Breast epithelium (tissue), 4 donors: ENCODE measurements at regions not wholly inside any gene's neighbourhood (a gene's known extent, or its start where the extent isn't known, plus 50 kb on each side); places are given as distances from the start of the nearest gene placed in this dataset.

ENCODE experiments used
- DNase-seq, 2 donors: peaks; one replicate each; pipeline ENCODE4 v3.0.0-alpha.2; 2019; ENCODE audit warnings: low spot score in 2 of 2
- H3K27ac ChIP-seq, 2 donors: fragments of 200-600 bp; sonication (generic) in 1 of 2; one replicate each; pipeline ENCODE4 v1.5.1; 2016 to 2019; ENCODE audit warnings: mild to moderate bottlenecking in 1 of 2
- H3K27me3 ChIP-seq, 2 donors: fragments of 200-600 bp; sonication (generic) in 1 of 2; one replicate each; pipeline versions ENCODE4 v1.5.1 to v1.6.0; 2017 to 2019; ENCODE audit warnings: control low read depth in 1 of 2, mild to moderate bottlenecking in 1 of 2
- H3K36me3 ChIP-seq: fragments of 200-600 bp; one replicate; pipeline ENCODE4 v1.5.1; 2019
- H3K4me1 ChIP-seq, 2 donors: fragments of 200-600 bp; sonication (generic); one replicate each; pipeline ENCODE4 v1.5.1; 2016 to 2019; ENCODE audit warnings: control low read depth in 1 of 2
- H3K4me3 ChIP-seq, 3 donors: fragments of 200-600 bp; sonication (generic); 1 replicate in 2 of 3; 2 replicates in 1 of 3; pipeline ENCODE4 v1.5.1; 2016 to 2019; ENCODE audit warnings: mild to moderate bottlenecking in 3 of 3, moderate library complexity in 2 of 3
- H3K9me3 ChIP-seq, 2 donors: fragments of 200-600 bp; sonication (generic) in 1 of 2; one replicate each; pipeline ENCODE4 v1.5.1; 2016 to 2019; ENCODE audit warnings: control low read depth in 1 of 2
- POLR2A ChIP-seq: fragments of 450-650 bp; IDR thresholded peaks from one replicate; pipeline ENCODE4 v1.6.1; 2016; ENCODE audit warnings: antibody characterized with exemption, mild to moderate bottlenecking, moderate library complexity
- POLR2AphosphoS5 ChIP-seq, 3 donors: sonication (generic); formaldehyde crosslinking; IDR thresholded peaks; one replicate each; pipeline ENCODE4 v1.6.1; 2017; ENCODE audit warnings: antibody characterized with exemption in 3 of 3
- intact Hi-C: fragments of 100-400 bp; cut with DNase I; formaldehyde crosslinking; loops from one replicate; pipeline ENCODE4 v1.15.1; 2023; ENCODE audit warnings: low total_unique reads
- TF ChIP-seq, protein P1 (sequence below), 3 donors: fragments of 450-650 bp; IDR thresholded peaks; one replicate each; pipeline ENCODE4 v1.5.1; 2016 to 2017; ENCODE audit warnings: antibody characterized with exemption in 3 of 3, mild to moderate bottlenecking in 3 of 3, moderate library complexity in 3 of 3

DNA sequence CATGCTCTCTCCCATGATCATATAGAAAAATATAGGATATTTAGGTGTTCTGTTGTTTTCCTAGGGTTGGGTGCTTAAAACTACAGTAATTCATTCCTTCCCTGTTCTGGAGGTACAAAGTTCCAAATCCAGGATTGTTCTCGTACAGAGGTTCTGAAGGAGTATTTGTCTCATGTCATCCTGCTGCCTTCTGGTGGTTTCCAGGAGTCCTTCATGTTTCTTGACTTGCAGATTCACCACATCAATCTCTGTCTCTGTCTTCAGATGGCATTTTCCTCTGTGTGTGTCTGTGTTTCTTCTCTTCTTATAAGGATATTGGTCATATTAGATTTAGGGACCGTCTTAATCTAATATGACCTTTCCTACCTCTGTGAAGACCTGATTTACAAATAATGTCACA, 397.9 kb downstream of the NYAP2 start:
- no peaks in the 10 kb centered on the region for H3K27me3 ChIP-seq
- no peak overlapping the region for H3K27ac ChIP-seq
- DNase-seq, result no peak
- no peaks in the 10 kb centered on the region for H3K4me1 ChIP-seq
- no peaks in the 10 kb centered on the region for H3K9me3 ChIP-seq
- intact Hi-C loops, result no loop called here
- no peak overlapping the region for H3K4me3 ChIP-seq
- TF ChIP-seq POLR2AphosphoS5 (IDR thresholded peaks at IDR 0.05), result no peak
- no peaks in the 10 kb centered on the region for H3K36me3 ChIP-seq

DNA sequence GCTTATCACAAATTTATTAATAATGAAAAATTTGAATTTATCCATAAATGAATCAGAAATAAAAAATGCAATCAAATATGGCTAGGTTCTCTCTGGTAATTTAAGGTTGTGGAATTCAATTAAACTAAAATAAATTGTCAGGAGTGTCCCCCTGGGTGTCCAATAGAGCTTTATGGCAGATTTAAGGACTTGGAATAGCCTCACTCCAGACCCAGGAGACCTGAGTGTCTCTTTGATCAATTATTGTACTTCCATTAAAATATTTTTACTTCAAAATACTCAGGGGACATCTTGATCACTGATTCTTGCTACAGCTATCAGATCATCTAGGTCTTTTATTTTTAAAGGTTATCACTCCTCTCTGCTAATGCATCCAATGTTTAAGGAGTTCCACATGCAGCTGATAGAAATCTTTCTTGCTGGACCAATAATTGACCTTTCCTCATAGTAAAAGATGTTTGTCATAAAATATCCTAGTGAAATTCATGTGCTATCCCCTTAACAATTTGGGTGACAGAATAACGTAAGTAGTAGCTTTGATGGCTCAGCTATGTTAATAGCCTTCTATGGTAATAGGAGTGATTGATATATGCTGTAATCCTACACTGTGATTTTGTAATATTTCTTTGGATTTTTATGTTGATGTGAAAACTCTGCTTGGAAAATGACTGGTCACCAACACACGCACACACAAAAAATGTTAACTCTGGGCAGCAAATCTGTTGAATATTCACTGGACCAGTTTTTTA, 395.3 kb downstream of the NYAP2 start:
- H3K9me3 ChIP-seq, result no peaks in the 10 kb centered on the region
- no peaks in the 10 kb centered on the region for H3K4me1 ChIP-seq
- TF ChIP-seq, protein P1, sequence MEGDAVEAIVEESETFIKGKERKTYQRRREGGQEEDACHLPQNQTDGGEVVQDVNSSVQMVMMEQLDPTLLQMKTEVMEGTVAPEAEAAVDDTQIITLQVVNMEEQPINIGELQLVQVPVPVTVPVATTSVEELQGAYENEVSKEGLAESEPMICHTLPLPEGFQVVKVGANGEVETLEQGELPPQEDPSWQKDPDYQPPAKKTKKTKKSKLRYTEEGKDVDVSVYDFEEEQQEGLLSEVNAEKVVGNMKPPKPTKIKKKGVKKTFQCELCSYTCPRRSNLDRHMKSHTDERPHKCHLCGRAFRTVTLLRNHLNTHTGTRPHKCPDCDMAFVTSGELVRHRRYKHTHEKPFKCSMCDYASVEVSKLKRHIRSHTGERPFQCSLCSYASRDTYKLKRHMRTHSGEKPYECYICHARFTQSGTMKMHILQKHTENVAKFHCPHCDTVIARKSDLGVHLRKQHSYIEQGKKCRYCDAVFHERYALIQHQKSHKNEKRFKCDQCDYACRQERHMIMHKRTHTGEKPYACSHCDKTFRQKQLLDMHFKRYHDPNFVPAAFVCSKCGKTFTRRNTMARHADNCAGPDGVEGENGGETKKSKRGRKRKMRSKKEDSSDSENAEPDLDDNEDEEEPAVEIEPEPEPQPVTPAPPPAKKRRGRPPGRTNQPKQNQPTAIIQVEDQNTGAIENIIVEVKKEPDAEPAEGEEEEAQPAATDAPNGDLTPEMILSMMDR (IDR thresholded peaks at IDR 0.05), result no peak
- no peak for TF ChIP-seq POLR2AphosphoS5 (IDR thresholded peaks at IDR 0.05)
- TF ChIP-seq POLR2A, result no peak
- no peaks in the 10 kb centered on the region for H3K36me3 ChIP-seq
- DNase-seq, result no peak
- intact Hi-C loops, result no loop called here
- H3K27me3 ChIP-seq, result no peaks in the 10 kb centered on the region
- H3K27ac ChIP-seq, result no peak overlapping the region
- H3K4me3 ChIP-seq, result no peak overlapping the region

DNA sequence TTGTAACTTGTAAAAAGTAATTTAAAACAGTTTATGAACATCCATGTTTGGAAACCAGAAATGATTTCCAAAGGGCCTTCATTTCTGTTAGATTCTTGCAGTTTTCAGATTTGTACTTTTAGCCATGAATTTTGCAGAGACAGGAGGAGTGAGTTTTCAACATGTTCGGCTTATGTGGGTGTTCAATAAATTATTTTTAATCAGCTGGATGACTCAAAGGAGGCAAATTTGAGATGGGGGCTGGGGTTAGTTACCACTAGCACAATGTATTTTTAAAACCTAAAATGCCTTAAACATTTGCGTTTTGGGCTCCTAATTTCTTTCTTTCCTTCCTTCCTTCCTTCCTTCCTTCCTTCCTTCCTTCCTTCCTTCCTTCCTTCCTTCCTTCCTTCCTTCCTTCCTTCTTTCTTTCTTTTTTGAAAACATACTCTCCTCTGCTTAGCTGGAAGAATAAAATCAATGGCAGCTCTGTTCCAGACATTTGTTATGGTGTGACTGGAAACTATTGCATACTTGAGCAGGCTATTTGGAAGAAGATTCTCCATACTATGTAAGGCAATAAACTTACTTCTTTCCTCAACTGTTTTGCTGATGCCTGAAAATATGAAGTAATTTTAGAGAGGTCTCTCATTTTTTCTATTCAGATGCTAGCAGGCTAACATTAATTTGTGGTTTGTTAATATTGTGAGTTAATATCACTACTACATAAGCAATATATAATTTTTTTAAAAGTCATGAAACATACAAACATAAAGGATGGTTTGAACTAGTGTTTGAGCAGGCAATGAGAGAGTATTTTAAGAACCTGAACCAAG, 394.4 kb downstream of the NYAP2 start:
- no peaks in the 10 kb centered on the region for H3K36me3 ChIP-seq
- no peak overlapping the region for H3K27ac ChIP-seq
- no peaks in the 10 kb centered on the region for H3K4me1 ChIP-seq
- H3K4me3 ChIP-seq, result no peak overlapping the region
- intact Hi-C loops, result no loop called here
- TF ChIP-seq POLR2AphosphoS5 (IDR thresholded peaks at IDR 0.05), result no peak
- TF ChIP-seq POLR2A, result no peak
- TF ChIP-seq, protein P1 (IDR thresholded peaks at IDR 0.05), result no peak
- DNase-seq, result no peak
- H3K9me3 ChIP-seq, result no peaks in the 10 kb centered on the region
- no peaks in the 10 kb centered on the region for H3K27me3 ChIP-seq

DNA sequence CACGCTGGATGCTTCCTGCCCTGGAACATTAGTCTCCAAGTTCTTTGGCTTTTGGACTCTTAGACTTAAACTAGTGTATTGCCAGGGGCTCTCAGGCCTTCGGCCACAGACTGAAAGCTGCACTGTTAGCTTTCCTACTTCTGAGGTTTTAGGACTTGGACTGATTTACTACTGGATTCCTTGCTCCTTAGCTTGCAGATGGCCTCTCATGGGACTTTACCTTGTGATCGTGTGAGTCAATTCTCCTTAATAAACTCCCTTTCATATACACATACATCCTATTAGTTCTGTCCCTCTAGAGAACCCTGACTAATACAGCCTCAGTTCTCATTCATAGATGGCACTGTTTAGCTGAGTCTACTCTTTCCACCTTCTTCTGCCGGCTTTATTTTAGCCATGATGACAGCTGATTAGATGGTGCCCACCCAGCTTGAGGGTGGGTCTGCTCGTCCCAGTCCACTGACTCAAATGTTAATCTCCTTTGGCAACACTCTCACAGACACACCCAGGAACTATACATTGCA, 389.1 kb downstream of the NYAP2 start:
- no peaks in the 10 kb centered on the region for H3K36me3 ChIP-seq
- no peak for DNase-seq
- no peaks in the 10 kb centered on the region for H3K9me3 ChIP-seq
- no peak overlapping the region for H3K4me3 ChIP-seq
- H3K27me3 ChIP-seq, result no peaks in the 10 kb centered on the region
- TF ChIP-seq POLR2AphosphoS5 (IDR thresholded peaks at IDR 0.05), result no peak
- no peak for TF ChIP-seq POLR2A
- TF ChIP-seq, protein P1 (IDR thresholded peaks at IDR 0.05), result no peak
- no peaks in the 10 kb centered on the region for H3K4me1 ChIP-seq
- intact Hi-C loops, result no loop called here
- no peak overlapping the region for H3K27ac ChIP-seq

DNA sequence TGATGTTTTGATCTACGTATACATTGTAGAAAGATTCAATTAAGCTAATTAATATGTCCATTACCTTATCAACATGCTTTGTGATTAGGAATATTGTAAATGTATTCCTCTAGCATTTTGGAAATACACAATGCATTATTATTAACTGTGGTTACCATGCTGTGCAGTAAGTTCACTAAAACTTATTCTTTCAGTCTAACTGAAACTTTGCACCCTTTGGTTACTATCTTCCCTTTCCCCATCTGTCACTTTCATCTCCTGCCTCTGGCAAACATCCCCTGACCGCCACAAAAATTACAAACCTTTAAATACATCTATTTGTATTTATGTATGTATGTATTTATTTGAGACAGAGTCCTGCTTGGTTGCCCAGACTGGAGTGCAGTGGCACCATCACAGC, 388.0 kb downstream of the NYAP2 start:
- intact Hi-C loops, result no loop called here
- Histone ChIP-seq H3K27ac (no peak overlapping the region), H3K27me3 (no peaks in the 10 kb centered on the region), H3K4me3 (no peak overlapping the region), H3K9me3 (no peaks in the 10 kb centered on the region), H3K36me3 (no peaks in the 10 kb centered on the region), H3K4me1 (no peaks in the 10 kb centered on the region)
- TF ChIP-seq POLR2AphosphoS5 (IDR thresholded peaks at IDR 0.05) (no peak), POLR2A (no peak)
- TF ChIP-seq, protein P1 (IDR thresholded peaks at IDR 0.05), result no peak
- DNase-seq, result no peak
